Neural cell (in vitro differentiated cells): ENCODE measurements at regions not wholly inside any gene's neighbourhood (a gene's known extent, or its start where the extent isn't known, plus 50 kb on each side); places are given as distances from the start of the nearest gene placed in this dataset.

ENCODE experiments used
- H2AFZ ChIP-seq: fragments of 200-600, 300-800 bp; sonication (generic), shearing (Covaris generic); 2 replicates; pipeline ENCODE4 v1.6.0; 2014; ENCODE audit warnings: low read depth, mild to moderate bottlenecking, antibody characterized with exemption, low read length, moderate library complexity
- H3F3A ChIP-seq: fragments of 200-600 bp; shearing (Covaris generic); 2 replicates; pipeline ENCODE4 v1.6.1; 2016; ENCODE audit warnings: mild to moderate bottlenecking, moderate library complexity, mixed read lengths, antibody characterized with exemption, low read length; ENCODE audit not compliant: insufficient read depth, poor library complexity, severe bottlenecking
- H3K27ac ChIP-seq: fragments of 200-600, 300-800 bp; sonication (generic), shearing (Covaris generic); 2 replicates; pipeline ENCODE4 v1.5.1; 2014; ENCODE audit warnings: mild to moderate bottlenecking, low read length, moderate library complexity
- H3K27me3 ChIP-seq: fragments of 300-800, 200-600 bp; sonication (generic), shearing (Covaris generic); 2 replicates; pipeline ENCODE4 v1.6.0; 2014; ENCODE audit warnings: mild to moderate bottlenecking, low read depth, low read length, moderate library complexity; ENCODE audit not compliant: insufficient read depth
- H3K36me3 ChIP-seq: fragments of 300-800, 200-600 bp; sonication (generic), shearing (Covaris generic); 2 replicates; pipeline ENCODE4 v1.5.1; 2014; ENCODE audit warnings: mild to moderate bottlenecking, antibody characterized with exemption, low read length, moderate library complexity; ENCODE audit not compliant: insufficient read depth
- H3K4me2 ChIP-seq: fragments of 300-800, 200-600 bp; sonication (generic), shearing (Covaris generic); 2 replicates; pipeline ENCODE4 v1.6.0; 2014; ENCODE audit warnings: mild to moderate bottlenecking, low read length
- H3K4me3 ChIP-seq: fragments of 300-800, 200-600 bp; sonication (generic), shearing (Covaris generic); 2 replicates; pipeline ENCODE4 v1.5.1; 2014; ENCODE audit warnings: mild to moderate bottlenecking, low read length, moderate library complexity
- H3K79me2 ChIP-seq: fragments of 200-600 bp; shearing (Covaris generic); replicated peaks from 2 replicates; pipeline ENCODE4 v1.6.0; 2014; ENCODE audit warnings: mild to moderate bottlenecking, low read length, moderate library complexity; ENCODE audit not compliant: insufficient read depth
- H3K9ac ChIP-seq: fragments of 300-800, 200-600 bp; sonication (generic), shearing (Covaris generic); 2 replicates; pipeline ENCODE4 v1.6.1; 2016; ENCODE audit warnings: mild to moderate bottlenecking, low read length, mixed read lengths
- H3K9me2 ChIP-seq: fragments of 200-600 bp; shearing (Covaris generic); 2 replicates; pipeline ENCODE4 v1.6.1; 2016; ENCODE audit warnings: mild to moderate bottlenecking, low read length, mixed read lengths; ENCODE audit not compliant: insufficient read depth
- H3K9me3 ChIP-seq: fragments of 200-600, 300-800 bp; sonication (generic), shearing (Covaris generic); 2 replicates; pipeline ENCODE4 v1.6.1; 2016; ENCODE audit warnings: mild to moderate bottlenecking, mixed run types, low read length, moderate library complexity, mixed read lengths
- H4K20me1 ChIP-seq: fragments of 200-600 bp; shearing (Covaris generic); 2 replicates; pipeline ENCODE4 v1.6.1; 2016; ENCODE audit warnings: mild to moderate bottlenecking, mixed run types; ENCODE audit not compliant: insufficient read depth
- EP300 ChIP-seq: fragments of 450-650 bp; conservative IDR thresholded peaks from 2 replicates; pipeline ENCODE4 v1.6.1; 2014; ENCODE audit warnings: antibody characterized with exemption, mild to moderate bottlenecking, moderate library complexity; ENCODE audit not compliant: poor library complexity, severe bottlenecking
- EZH2 ChIP-seq: fragments of 200-600, 300-800 bp; shearing (Covaris generic), sonication (generic); IDR thresholded peaks from 2 replicates; pipeline ENCODE4 v1.6.1; 2014; ENCODE audit warnings: antibody characterized with exemption, low read length, borderline replicate concordance, mild to moderate bottlenecking; ENCODE audit not compliant: insufficient read depth, poor library complexity, severe bottlenecking
- MXI1 ChIP-seq: fragments of 450-650 bp; conservative IDR thresholded peaks from 2 replicates; pipeline ENCODE4 v1.6.1; 2014; ENCODE audit warnings: antibody characterized with exemption, mild to moderate bottlenecking; ENCODE audit not compliant: poor library complexity, severe bottlenecking
- POLR2AphosphoS5 ChIP-seq: IDR thresholded peaks from 2 replicates; pipeline ENCODE4 v1.6.1; 2012
- RAD21 ChIP-seq: fragments of 450-650 bp; conservative IDR thresholded peaks from 2 replicates; pipeline ENCODE4 v1.6.1; 2014; ENCODE audit warnings: antibody characterized with exemption, mild to moderate bottlenecking, moderate library complexity
- SMC3 ChIP-seq: fragments of 450-650 bp; conservative IDR thresholded peaks from 2 replicates; pipeline ENCODE4 v1.6.1; 2014; ENCODE audit warnings: antibody characterized with exemption, mild to moderate bottlenecking, moderate library complexity; ENCODE audit not compliant: poor library complexity
- TAF1 ChIP-seq: IDR thresholded peaks from 2 replicates; pipeline ENCODE4 v1.6.1; 2012; ENCODE audit warnings: low read depth
- TF ChIP-seq, protein P1 (sequence below): fragments of 450-650 bp; IDR thresholded peaks from 2 replicates; pipeline ENCODE4 v1.5.1; 2014; ENCODE audit warnings: antibody characterized with exemption, mild to moderate bottlenecking, moderate library complexity; ENCODE audit not compliant: poor library complexity, severe bottlenecking
- TF ChIP-seq, protein P2 (sequence below): IDR thresholded peaks from 2 replicates; pipeline ENCODE4 v1.6.1; 2012; ENCODE audit warnings: borderline replicate concordance

DNA sequence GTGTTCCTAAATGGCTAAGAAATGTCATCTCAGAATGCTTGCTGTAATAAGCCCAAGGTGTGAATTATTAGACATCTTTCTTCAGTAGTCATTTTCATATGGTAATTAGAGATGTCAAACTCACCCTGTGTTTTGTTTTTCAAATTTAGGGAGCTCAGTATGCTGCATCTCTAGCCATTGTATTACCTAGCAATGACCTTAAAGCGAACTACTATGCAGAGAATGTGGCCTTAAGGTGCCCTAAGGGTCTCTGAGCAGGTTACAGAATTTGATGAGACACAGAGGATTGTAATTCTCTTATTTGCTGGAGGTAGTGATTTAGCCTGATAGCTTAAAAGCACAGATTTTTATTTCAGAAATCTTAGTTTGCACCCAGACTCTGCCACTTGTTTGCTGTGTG, 1052.6 kb upstream of the DDX18 start:
- no peak overlapping the region for H3K27ac ChIP-seq
- no peaks in the 10 kb centered on the region for H3K9me3 ChIP-seq
- no peaks in the 10 kb centered on the region for H3K79me2 ChIP-seq
- no peaks in the 10 kb centered on the region for H3K9me2 ChIP-seq
- H3K27me3 ChIP-seq = no peaks in the 10 kb centered on the region
- no peak overlapping the region for H3K4me2 ChIP-seq
- H4K20me1 ChIP-seq = no peaks in the 10 kb centered on the region
- H3K9ac ChIP-seq = no peak overlapping the region
- H3K4me3 ChIP-seq = no peak overlapping the region
- H3K36me3 ChIP-seq = no peaks in the 10 kb centered on the region
- H3F3A ChIP-seq = no peaks in the 10 kb centered on the region
- TF ChIP-seq, protein P1, sequence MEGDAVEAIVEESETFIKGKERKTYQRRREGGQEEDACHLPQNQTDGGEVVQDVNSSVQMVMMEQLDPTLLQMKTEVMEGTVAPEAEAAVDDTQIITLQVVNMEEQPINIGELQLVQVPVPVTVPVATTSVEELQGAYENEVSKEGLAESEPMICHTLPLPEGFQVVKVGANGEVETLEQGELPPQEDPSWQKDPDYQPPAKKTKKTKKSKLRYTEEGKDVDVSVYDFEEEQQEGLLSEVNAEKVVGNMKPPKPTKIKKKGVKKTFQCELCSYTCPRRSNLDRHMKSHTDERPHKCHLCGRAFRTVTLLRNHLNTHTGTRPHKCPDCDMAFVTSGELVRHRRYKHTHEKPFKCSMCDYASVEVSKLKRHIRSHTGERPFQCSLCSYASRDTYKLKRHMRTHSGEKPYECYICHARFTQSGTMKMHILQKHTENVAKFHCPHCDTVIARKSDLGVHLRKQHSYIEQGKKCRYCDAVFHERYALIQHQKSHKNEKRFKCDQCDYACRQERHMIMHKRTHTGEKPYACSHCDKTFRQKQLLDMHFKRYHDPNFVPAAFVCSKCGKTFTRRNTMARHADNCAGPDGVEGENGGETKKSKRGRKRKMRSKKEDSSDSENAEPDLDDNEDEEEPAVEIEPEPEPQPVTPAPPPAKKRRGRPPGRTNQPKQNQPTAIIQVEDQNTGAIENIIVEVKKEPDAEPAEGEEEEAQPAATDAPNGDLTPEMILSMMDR = no peak
- TF ChIP-seq TAF1 (no peak), EZH2 (no peak), SMC3 (no peak), EP300 (no peak), RAD21 (no peak), POLR2AphosphoS5 (no peak), MXI1 (no peak)
- TF ChIP-seq, protein P2, sequence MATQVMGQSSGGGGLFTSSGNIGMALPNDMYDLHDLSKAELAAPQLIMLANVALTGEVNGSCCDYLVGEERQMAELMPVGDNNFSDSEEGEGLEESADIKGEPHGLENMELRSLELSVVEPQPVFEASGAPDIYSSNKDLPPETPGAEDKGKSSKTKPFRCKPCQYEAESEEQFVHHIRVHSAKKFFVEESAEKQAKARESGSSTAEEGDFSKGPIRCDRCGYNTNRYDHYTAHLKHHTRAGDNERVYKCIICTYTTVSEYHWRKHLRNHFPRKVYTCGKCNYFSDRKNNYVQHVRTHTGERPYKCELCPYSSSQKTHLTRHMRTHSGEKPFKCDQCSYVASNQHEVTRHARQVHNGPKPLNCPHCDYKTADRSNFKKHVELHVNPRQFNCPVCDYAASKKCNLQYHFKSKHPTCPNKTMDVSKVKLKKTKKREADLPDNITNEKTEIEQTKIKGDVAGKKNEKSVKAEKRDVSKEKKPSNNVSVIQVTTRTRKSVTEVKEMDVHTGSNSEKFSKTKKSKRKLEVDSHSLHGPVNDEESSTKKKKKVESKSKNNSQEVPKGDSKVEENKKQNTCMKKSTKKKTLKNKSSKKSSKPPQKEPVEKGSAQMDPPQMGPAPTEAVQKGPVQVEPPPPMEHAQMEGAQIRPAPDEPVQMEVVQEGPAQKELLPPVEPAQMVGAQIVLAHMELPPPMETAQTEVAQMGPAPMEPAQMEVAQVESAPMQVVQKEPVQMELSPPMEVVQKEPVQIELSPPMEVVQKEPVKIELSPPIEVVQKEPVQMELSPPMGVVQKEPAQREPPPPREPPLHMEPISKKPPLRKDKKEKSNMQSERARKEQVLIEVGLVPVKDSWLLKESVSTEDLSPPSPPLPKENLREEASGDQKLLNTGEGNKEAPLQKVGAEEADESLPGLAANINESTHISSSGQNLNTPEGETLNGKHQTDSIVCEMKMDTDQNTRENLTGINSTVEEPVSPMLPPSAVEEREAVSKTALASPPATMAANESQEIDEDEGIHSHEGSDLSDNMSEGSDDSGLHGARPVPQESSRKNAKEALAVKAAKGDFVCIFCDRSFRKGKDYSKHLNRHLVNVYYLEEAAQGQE = no peak
- no peak overlapping the region for H2AFZ ChIP-seq

DNA sequence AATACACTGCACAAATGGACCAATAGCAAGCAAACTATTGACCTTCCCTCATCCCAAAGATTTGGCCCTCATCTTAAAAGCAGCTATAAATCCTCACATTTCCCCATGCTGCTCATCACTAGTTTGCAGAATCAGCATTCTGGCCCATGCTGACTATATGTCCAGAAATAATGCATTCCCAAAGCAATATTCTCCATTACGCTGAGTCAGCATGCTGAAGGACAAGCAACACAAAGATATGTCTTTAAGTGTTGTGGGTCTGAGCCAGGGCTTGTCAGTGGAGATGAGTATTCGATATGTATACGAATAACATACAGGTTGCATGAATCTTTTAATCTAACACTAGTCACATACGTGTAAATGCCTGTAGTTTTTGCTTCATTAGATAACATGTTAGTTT, 1045.0 kb upstream of the DDX18 start:
- Histone ChIP-seq H3K9me2 (no peaks in the 10 kb centered on the region), H3K27me3 (no peaks in the 10 kb centered on the region), H3K9ac (no peak overlapping the region), H3K4me3 (no peak overlapping the region), H3K36me3 (no peaks in the 10 kb centered on the region), H3K27ac (no peak overlapping the region), H4K20me1 (no peaks in the 10 kb centered on the region), H3K4me2 (no peak overlapping the region), H3K9me3 (no peaks in the 10 kb centered on the region), H3F3A (no peaks in the 10 kb centered on the region), H3K79me2 (no peaks in the 10 kb centered on the region), H2AFZ (no peak overlapping the region)
- TF ChIP-seq RAD21 = no peak
- TF ChIP-seq SMC3 = no peak
- no peak for TF ChIP-seq EZH2
- TF ChIP-seq, protein P2 = no peak
- TF ChIP-seq TAF1 = no peak
- TF ChIP-seq, protein P1 = no peak
- no peak for TF ChIP-seq POLR2AphosphoS5
- no peak for TF ChIP-seq MXI1
- TF ChIP-seq EP300 = no peak
